A549 (cell line): ENCODE measurements at regions not wholly inside any gene's neighbourhood (a gene's known extent, or its start where the extent isn't known, plus 50 kb on each side); places are given as distances from the start of the nearest gene placed in this dataset.

ENCODE experiments used
- ATAC-seq, 2 experiments: fragments of 200-7000 bp in 1 of 2; fragments of >200 bp in 1 of 2; cut with Nextera tagmentation in 1 of 2; cut with Tn5 transposase in 1 of 2; 3 replicates each; pipeline versions ENCODE4 v1.8.0 to v1.9.1; 2018 to 2020; ENCODE audit warnings: mild to moderate bottlenecking in 1 of 2, moderate library complexity in 1 of 2
- CTCF ChIA-PET: fragments of 300-600 bp; sonication (Branson Sonifier 250); formaldehyde crosslinking; extraction: SDS; loops from one replicate; lab custom pipeline; 2021; ENCODE audit warnings: antibody characterized with exemption, inconsistent platforms; lab: Yijun Ruan, JAX
- POLR2A ChIA-PET: fragments of 350-600 bp; formaldehyde crosslinking; extraction: SDS; loops from one replicate; lab custom pipeline; 2021; ENCODE audit warnings: antibody characterized with exemption, inconsistent platforms; lab: Yijun Ruan, JAX
- DNase-seq, 2 experiments: peaks; one replicate each; pipeline versions ENCODE4 v3.0.0 to v3.0.0-alpha.2; 2011 to 2016; ENCODE audit warnings: low read depth in 1 of 2, low spot score in 1 of 2
- FAIRE-seq: peaks from 2 replicates; lab custom pipeline; 2011; peaks lifted over from hg19 to GRCh38; lab: Jason Lieb, UNC
- H3K27ac ChIP-seq, 2 experiments: fragments of >200 bp; sonication (Bioruptor Twin); formaldehyde crosslinking; 3 replicates each; pipeline ENCODE4 v1.5.1; 2016 to 2017
- H3K4me1 ChIP-seq: fragments of >200 bp; sonication (Bioruptor Twin); formaldehyde crosslinking; 3 replicates; pipeline ENCODE4 v1.6.1; 2016
- H3K4me2 ChIP-seq: fragments of >200 bp; sonication (Bioruptor Twin); formaldehyde crosslinking; 3 replicates; pipeline ENCODE4 v1.6.1; 2016
- H3K4me3 ChIP-seq: fragments of >200 bp; sonication (Bioruptor Twin); formaldehyde crosslinking; 3 replicates; pipeline ENCODE4 v1.5.1; 2016
- H3K9me3 ChIP-seq: fragments of >200 bp; sonication (Bioruptor Twin); formaldehyde crosslinking; 3 replicates; pipeline ENCODE4 v1.6.1; 2016
- CBX8 ChIP-seq: fragments of 200-600 bp; sonication (generic); IDR thresholded peaks from 2 replicates; pipeline ENCODE4 v1.6.1; 2016
- CEBPB ChIP-seq, 2 experiments: fragments of >200 bp in 1 of 2; sonication (Bioruptor Twin) in 1 of 2; formaldehyde crosslinking in 1 of 2; IDR thresholded peaks; 2 replicates each; pipeline ENCODE4 v1.6.1; 2012 to 2016
- CHD4 ChIP-seq: fragments of 200-600 bp; sonication (generic); IDR thresholded peaks from 2 replicates; pipeline ENCODE4 v1.6.1; 2016; ENCODE audit warnings: antibody characterized with exemption, mild to moderate bottlenecking, borderline replicate concordance
- EHF ChIP-seq: fragments of 250-450 bp; sonication (Bioruptor Pico); IDR thresholded peaks from 2 replicates; pipeline ENCODE4 v1.5.0; 2020; ENCODE audit warnings: mild to moderate bottlenecking
- RAD21 ChIP-seq, 2 experiments: fragments of >200 bp in 1 of 2; sonication (Bioruptor Twin) in 1 of 2; formaldehyde crosslinking in 1 of 2; IDR thresholded peaks in 1 of 2; conservative IDR thresholded peaks in 1 of 2; 2 replicates in 1 of 2; 3 replicates in 1 of 2; pipeline ENCODE4 v1.6.1; 2012 to 2018; ENCODE audit warnings: inconsistent platforms in 1 of 2
- RARB ChIP-seq: fragments of 250-450 bp; sonication (Bioruptor Pico); IDR thresholded peaks from 2 replicates; pipeline ENCODE4 v1.8.0; 2021; ENCODE audit warnings: mild to moderate bottlenecking, moderate library complexity
- RCOR1 ChIP-seq: fragments of 150-350 bp; IDR thresholded peaks from 2 replicates; pipeline ENCODE4 v1.6.1; 2014; ENCODE audit warnings: antibody characterized with exemption, low read length, low read depth
- TP53 ChIP-seq: fragments of 250-450 bp; sonication (Bioruptor Pico); IDR thresholded peaks from 2 replicates; pipeline ENCODE4 v1.5.0; 2021; ENCODE audit warnings: mild to moderate bottlenecking, moderate library complexity
- ZSCAN20 ChIP-seq: fragments of 250-450 bp; sonication (Bioruptor Pico); IDR thresholded peaks from 2 replicates; pipeline ENCODE4 v1.8.0; 2022; ENCODE audit warnings: mild to moderate bottlenecking, moderate library complexity
- WGBS: methylation state at CpG from one replicate; pipeline ENCODE4 v1.1.6; 2017; ENCODE audit errors: missing lambda C conversion rate; 5-methylcytosine and 5-hydroxymethylcytosine counted together
- TF ChIP-seq, protein P1 (sequence below): fragments of 250-450 bp; sonication (Bioruptor Pico); IDR thresholded peaks from 2 replicates; pipeline ENCODE4 v1.5.0; 2021; ENCODE audit warnings: mild to moderate bottlenecking, moderate library complexity, borderline replicate concordance
- TF ChIP-seq, protein P2 (sequence below): IDR thresholded peaks from 2 replicates; pipeline ENCODE4 v1.6.1; 2012
- TF ChIP-seq, protein P3 (sequence below): fragments of 200-600 bp; sonication (generic); IDR thresholded peaks from 2 replicates; pipeline ENCODE4 v1.6.1; 2016; ENCODE audit warnings: antibody characterized with exemption, mild to moderate bottlenecking, moderate library complexity
- TF ChIP-seq, protein P4 (sequence below): fragments of 250-450 bp; sonication (Bioruptor Pico); IDR thresholded peaks from 2 replicates; pipeline ENCODE4 v1.5.0; 2020; ENCODE audit warnings: low read depth, mild to moderate bottlenecking, moderate library complexity

DNA sequence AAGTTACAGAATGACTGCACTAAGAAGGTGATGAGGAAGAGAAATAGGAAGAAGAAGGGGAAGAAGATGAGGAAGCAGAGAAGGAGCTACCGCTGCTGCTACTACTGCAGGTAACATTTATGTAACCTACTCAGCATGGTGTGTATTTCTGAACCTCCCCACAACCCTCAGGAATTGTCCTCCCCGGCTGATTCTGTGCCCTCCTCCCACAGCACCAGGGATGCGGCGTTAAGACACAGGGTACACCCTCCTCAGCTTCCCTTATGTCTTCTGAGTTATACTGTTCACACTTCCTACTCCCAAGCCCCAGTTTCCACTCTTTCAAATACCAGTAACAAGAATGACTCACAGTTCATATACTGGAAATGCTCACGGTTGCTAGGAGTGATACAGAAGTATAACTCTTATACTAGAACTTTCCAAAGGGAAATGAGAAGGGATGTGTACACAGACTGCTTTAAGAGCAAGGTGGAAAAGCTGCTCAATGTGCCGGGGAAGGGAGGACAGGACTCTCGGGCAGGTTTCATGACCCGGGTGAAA, 224.5 kb upstream of the PSMD7 start:
- ATAC-seq = 0 out of 6 replicates have a peak, but pooled peaks of 1 of the 2 experiments have one; percentile 30
- TF ChIP-seq RARB (CRISPR knock-in tag) (no peak), EHF (no peak), CBX8 (no peak), ZSCAN20 (CRISPR knock-in tag) (no peak), RCOR1 (no peak), CEBPB (IDR thresholded peaks at IDR 0.05) (no peak)
- TF ChIP-seq, protein P1, sequence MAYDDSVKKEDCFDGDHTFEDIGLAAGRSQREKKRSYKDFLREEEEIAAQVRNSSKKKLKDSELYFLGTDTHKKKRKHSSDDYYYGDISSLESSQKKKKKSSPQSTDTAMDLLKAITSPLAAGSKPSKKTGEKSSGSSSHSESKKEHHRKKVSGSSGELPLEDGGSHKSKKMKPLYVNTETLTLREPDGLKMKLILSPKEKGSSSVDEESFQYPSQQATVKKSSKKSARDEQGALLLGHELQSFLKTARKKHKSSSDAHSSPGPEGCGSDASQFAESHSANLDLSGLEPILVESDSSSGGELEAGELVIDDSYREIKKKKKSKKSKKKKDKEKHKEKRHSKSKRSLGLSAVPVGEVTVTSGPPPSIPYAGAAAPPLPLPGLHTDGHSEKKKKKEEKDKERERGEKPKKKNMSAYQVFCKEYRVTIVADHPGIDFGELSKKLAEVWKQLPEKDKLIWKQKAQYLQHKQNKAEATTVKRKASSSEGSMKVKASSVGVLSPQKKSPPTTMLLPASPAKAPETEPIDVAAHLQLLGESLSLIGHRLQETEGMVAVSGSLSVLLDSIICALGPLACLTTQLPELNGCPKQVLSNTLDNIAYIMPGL (CRISPR knock-in tag) = no peak
- TF ChIP-seq, protein P2, sequence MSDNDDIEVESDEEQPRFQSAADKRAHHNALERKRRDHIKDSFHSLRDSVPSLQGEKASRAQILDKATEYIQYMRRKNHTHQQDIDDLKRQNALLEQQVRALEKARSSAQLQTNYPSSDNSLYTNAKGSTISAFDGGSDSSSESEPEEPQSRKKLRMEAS = no peak
- whole genome bisulfite sequencing = 10% methylated on average over 8 of the region's 8 CpGs
- ChIA-PET POLR2A (no interaction called here), CTCF (no interaction called here)
- Histone ChIP-seq H3K27ac (no peak overlapping the region), H3K4me1 (no peaks in the 10 kb centered on the region), H3K4me3 (no peak overlapping the region), H3K9me3 (peaks cover 12% of the 10 kb centered on the region; the same call in 1 of the 3 replicates), H3K4me2 (no peak overlapping the region)
- FAIRE-seq = no peak
- DNase-seq = no peak

DNA sequence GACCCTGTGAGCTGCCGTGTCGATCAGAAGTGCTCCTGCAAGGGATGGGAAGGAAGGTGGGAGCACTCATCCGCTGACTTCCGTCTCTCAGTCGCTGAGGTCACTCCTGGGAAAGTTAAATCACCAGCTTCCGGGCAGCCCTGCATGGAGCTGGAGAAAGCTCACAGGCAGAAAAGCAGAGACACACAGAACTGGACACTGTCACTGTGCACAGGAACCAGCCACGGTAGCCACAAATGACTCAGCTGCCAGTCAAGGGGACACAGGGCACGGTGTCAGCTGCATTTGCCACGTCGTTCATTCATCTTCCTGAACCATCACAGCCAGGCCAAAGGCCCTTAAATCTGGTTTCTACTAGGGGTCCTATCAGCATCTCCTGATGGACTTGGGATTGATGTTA, 226.4 kb upstream of the PSMD7 start:
- H3K4me3 ChIP-seq = no peak overlapping the region
- peaks cover 8% of the 10 kb centered on the region; the same call in 1 of the 3 replicates for H3K9me3 ChIP-seq
- no peak for TF ChIP-seq TP53 (CRISPR knock-in tag)
- TF ChIP-seq, protein P3, sequence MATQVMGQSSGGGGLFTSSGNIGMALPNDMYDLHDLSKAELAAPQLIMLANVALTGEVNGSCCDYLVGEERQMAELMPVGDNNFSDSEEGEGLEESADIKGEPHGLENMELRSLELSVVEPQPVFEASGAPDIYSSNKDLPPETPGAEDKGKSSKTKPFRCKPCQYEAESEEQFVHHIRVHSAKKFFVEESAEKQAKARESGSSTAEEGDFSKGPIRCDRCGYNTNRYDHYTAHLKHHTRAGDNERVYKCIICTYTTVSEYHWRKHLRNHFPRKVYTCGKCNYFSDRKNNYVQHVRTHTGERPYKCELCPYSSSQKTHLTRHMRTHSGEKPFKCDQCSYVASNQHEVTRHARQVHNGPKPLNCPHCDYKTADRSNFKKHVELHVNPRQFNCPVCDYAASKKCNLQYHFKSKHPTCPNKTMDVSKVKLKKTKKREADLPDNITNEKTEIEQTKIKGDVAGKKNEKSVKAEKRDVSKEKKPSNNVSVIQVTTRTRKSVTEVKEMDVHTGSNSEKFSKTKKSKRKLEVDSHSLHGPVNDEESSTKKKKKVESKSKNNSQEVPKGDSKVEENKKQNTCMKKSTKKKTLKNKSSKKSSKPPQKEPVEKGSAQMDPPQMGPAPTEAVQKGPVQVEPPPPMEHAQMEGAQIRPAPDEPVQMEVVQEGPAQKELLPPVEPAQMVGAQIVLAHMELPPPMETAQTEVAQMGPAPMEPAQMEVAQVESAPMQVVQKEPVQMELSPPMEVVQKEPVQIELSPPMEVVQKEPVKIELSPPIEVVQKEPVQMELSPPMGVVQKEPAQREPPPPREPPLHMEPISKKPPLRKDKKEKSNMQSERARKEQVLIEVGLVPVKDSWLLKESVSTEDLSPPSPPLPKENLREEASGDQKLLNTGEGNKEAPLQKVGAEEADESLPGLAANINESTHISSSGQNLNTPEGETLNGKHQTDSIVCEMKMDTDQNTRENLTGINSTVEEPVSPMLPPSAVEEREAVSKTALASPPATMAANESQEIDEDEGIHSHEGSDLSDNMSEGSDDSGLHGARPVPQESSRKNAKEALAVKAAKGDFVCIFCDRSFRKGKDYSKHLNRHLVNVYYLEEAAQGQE = no peak
- TF ChIP-seq, all 56 proteins: peak for 0
- POLR2A ChIA-PET = no interaction called here
- DNase-seq (no peak), FAIRE-seq (no peak), ATAC-seq (no peak)
- 21% methylated on average over 10 of the region's 10 CpGs for WGBS
- Histone ChIP-seq H3K4me1 (no peaks in the 10 kb centered on the region), H3K4me2 (no peak overlapping the region), H3K27ac (no peak overlapping the region)
- CTCF ChIA-PET = interaction anchor here (0.6 kb wide), 1 partner anchor 1906 kb away, joined by 3 read pairs; no protein-coding TSS in a partner anchor

DNA sequence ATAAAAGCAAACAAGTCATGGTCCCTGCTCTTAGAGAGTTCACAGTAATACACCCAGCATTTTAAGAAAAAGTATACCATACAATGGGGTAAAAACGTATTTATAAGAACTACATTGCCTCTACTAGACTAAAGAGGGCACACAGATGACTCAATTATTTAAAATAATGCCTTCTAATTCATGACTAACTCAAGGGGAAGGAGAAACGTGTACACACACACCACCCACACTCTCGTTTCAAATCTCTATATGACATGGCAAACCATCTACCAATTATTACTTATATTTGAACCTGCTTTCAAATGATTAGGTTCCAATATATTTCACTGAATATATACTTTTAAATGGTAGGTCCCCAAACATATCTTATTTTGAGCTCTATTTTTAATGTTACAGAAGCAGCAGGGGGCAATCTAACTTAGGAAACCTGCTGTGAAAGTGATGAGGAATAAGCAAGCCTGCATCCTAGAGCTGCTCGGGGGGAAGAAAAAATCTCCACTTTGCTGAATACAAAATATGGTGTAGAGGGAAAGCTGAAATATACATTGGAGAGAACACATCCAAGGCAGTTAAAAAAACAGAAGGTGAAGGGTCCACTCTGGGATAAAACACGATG, 232.4 kb upstream of the PSMD7 start:
- DNase-seq (no peak), ATAC-seq (no peak), FAIRE-seq (no peak)
- no peak overlapping the region for H3K4me2 ChIP-seq
- H3K27ac ChIP-seq = no peak overlapping the region
- CTCF ChIA-PET = interaction anchor here (1.0 to 1.6 kb wide), 2 partner anchors 163 to 208 kb away, joined by 3 to 4 read pairs; no protein-coding TSS in a partner anchor
- H3K9me3 ChIP-seq = no peaks in the 10 kb centered on the region
- TF ChIP-seq, protein P4, sequence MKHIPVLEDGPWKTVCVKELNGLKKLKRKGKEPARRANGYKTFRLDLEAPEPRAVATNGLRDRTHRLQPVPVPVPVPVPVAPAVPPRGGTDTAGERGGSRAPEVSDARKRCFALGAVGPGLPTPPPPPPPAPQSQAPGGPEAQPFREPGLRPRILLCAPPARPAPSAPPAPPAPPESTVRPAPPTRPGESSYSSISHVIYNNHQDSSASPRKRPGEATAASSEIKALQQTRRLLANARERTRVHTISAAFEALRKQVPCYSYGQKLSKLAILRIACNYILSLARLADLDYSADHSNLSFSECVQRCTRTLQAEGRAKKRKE = no peak
- TF ChIP-seq CHD4 (no peak), RAD21 (conservative IDR thresholded peaks at IDR 0.05 in 1 of 2, IDR thresholded peaks at IDR 0.05 in 1 of 2) (peak in 1 of 2 experiments; percentile 16; a peak in 1 of 5 replicates)
- H3K4me3 ChIP-seq = no peak overlapping the region
- no peaks in the 10 kb centered on the region for H3K4me1 ChIP-seq
- POLR2A ChIA-PET = no interaction called here
- under 1% methylated on average over 5 of the region's 5 CpGs for WGBS
